ENCODE measurements at regions not wholly inside any gene's neighbourhood (a gene's known extent, or its start where the extent isn't known, plus 50 kb on each side); places are given as distances from the start of the nearest gene placed in this dataset.

GRCh38 chr17:79441356-79442160 lies 169.3 kb downstream of the RBFOX3 start:
- no peak for TF ChIP-seq SIN3A (IDR thresholded peaks at IDR 0.05; ENCODE audit: low read depth)
- TF ChIP-seq POLR2A (IDR thresholded peaks at IDR 0.05; ENCODE audit: borderline replicate concordance, extremely low read depth, insufficient read depth, insufficient read length) = no peak
- no peak for TF ChIP-seq POLR2AphosphoS5 (IDR thresholded peaks at IDR 0.05; ENCODE audit: low read depth, low read length)
- TF ChIP-seq, protein P1, sequence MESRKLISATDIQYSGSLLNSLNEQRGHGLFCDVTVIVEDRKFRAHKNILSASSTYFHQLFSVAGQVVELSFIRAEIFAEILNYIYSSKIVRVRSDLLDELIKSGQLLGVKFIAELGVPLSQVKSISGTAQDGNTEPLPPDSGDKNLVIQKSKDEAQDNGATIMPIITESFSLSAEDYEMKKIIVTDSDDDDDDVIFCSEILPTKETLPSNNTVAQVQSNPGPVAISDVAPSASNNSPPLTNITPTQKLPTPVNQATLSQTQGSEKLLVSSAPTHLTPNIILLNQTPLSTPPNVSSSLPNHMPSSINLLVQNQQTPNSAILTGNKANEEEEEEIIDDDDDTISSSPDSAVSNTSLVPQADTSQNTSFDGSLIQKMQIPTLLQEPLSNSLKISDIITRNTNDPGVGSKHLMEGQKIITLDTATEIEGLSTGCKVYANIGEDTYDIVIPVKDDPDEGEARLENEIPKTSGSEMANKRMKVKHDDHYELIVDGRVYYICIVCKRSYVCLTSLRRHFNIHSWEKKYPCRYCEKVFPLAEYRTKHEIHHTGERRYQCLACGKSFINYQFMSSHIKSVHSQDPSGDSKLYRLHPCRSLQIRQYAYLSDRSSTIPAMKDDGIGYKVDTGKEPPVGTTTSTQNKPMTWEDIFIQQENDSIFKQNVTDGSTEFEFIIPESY (IDR thresholded peaks at IDR 0.05; ENCODE audit: extremely low read depth, insufficient replicate concordance, low read length) = no peak
- TF ChIP-seq JUND (IDR thresholded peaks at IDR 0.05) = no peak
- TF ChIP-seq, protein P2, sequence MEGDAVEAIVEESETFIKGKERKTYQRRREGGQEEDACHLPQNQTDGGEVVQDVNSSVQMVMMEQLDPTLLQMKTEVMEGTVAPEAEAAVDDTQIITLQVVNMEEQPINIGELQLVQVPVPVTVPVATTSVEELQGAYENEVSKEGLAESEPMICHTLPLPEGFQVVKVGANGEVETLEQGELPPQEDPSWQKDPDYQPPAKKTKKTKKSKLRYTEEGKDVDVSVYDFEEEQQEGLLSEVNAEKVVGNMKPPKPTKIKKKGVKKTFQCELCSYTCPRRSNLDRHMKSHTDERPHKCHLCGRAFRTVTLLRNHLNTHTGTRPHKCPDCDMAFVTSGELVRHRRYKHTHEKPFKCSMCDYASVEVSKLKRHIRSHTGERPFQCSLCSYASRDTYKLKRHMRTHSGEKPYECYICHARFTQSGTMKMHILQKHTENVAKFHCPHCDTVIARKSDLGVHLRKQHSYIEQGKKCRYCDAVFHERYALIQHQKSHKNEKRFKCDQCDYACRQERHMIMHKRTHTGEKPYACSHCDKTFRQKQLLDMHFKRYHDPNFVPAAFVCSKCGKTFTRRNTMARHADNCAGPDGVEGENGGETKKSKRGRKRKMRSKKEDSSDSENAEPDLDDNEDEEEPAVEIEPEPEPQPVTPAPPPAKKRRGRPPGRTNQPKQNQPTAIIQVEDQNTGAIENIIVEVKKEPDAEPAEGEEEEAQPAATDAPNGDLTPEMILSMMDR (IDR thresholded peaks at IDR 0.05 in 2 of 3, conservative IDR thresholded peaks at IDR 0.05 in 1 of 3; ENCODE audit: borderline replicate concordance in 1 of 3, insufficient read depth in 1 of 3, low read depth in 2 of 3, low read length in 2 of 3) = no peak
